Endothelial cell of umbilical vein (primary cell): ENCODE measurements at regions not wholly inside any gene's neighbourhood (a gene's known extent, or its start where the extent isn't known, plus 50 kb on each side); places are given as distances from the start of the nearest gene placed in this dataset.

Experiments
- BruUV-seq: library from RNA; stranded (reverse); fragments of 400-500 nt; replicated peaks from 2 replicates; lab custom pipeline; 2021; lab: Mats Ljungman, UMichigan
- CTCF ChIA-PET: fragments of 300-600, 350-600 bp; sonication (Branson Sonifier 250); formaldehyde crosslinking; loops from one replicate; lab custom pipeline; 2021; ENCODE audit warnings: antibody characterized with exemption, inconsistent platforms; lab: Charles Lee
- POLR2A ChIA-PET: fragments of 300-600, 350-600 bp; sonication (Branson Sonifier 250); formaldehyde crosslinking; loops from one replicate; lab custom pipeline; 2021; ENCODE audit warnings: antibody characterized with exemption, inconsistent platforms; lab: Charles Lee
- DNase-seq: peaks from one replicate; pipeline ENCODE4 v3.0.0-alpha.2; 2011; ENCODE audit warnings: low read depth, low spot score
- FAIRE-seq: peaks from 2 replicates; lab custom pipeline; 2011; peaks lifted over from hg19 to GRCh38; lab: Jason Lieb, UNC
- H2AFZ ChIP-seq: 2 replicates; pipeline ENCODE4 v1.6.0; 2012; ENCODE audit warnings: low read depth, low read length, control low read depth, inconsistent platforms
- H3K27ac ChIP-seq: 2 replicates; pipeline ENCODE4 v1.5.1; 2011; ENCODE audit warnings: low read depth, mild to moderate bottlenecking, control low read depth, low read length, moderate library complexity; ENCODE audit not compliant: insufficient read depth
- H3K27me3 ChIP-seq, 2 experiments: 2 replicates each; pipeline versions ENCODE4 v1.6.0 to v1.6.1; 2011; ENCODE audit warnings: low read length in 2 of 2, mixed read lengths in 1 of 2; ENCODE audit not compliant: control insufficient read depth in 2 of 2, insufficient read depth in 2 of 2
- H3K36me3 ChIP-seq, 2 experiments: 2 replicates in 1 of 2; 3 replicates in 1 of 2; pipeline ENCODE4 v1.5.1; 2011; ENCODE audit warnings: low read length in 2 of 2, mild to moderate bottlenecking in 1 of 2, moderate library complexity in 1 of 2; ENCODE audit not compliant: control insufficient read depth in 2 of 2, insufficient read depth in 2 of 2; ENCODE audit errors: extremely low read depth in 1 of 2
- H3K4me1 ChIP-seq: 3 replicates; pipeline ENCODE4 v1.5.1; 2011; ENCODE audit warnings: mild to moderate bottlenecking, low read length; ENCODE audit not compliant: control insufficient read depth, insufficient read depth; ENCODE audit errors: extremely low read depth
- H3K4me2 ChIP-seq: 2 replicates; pipeline ENCODE4 v1.6.1; 2011; ENCODE audit warnings: low read length, control low read depth, mixed read lengths; ENCODE audit not compliant: insufficient read depth
- H3K4me3 ChIP-seq, 3 experiments: fragments of 200-600 bp in 1 of 3; sonication (generic), shearing (Covaris generic) in 1 of 3; replicated peaks in 1 of 3; 2 replicates each; pipeline ENCODE4 v1.5.1; 2011 to 2016; ENCODE audit warnings: control low read depth in 3 of 3, low read length in 3 of 3, mild to moderate bottlenecking in 2 of 3, inconsistent platforms in 1 of 3, low read depth in 1 of 3, moderate library complexity in 1 of 3; ENCODE audit not compliant: insufficient read depth in 1 of 3
- H3K79me2 ChIP-seq: 2 replicates; pipeline ENCODE4 v1.6.0; 2012; ENCODE audit warnings: low read length, inconsistent platforms; ENCODE audit not compliant: control insufficient read depth, insufficient read depth
- H3K9ac ChIP-seq: replicated peaks from 2 replicates; pipeline ENCODE3; 2011; ENCODE audit warnings: low read length, control low read depth; ENCODE audit not compliant: insufficient read depth; ENCODE audit errors: extremely low read depth
- H3K9me1 ChIP-seq: replicated peaks from 3 replicates; pipeline ENCODE4 v1.6.0; 2011; ENCODE audit warnings: mild to moderate bottlenecking, low read length; ENCODE audit not compliant: control insufficient read depth, insufficient read depth; ENCODE audit errors: extremely low read depth
- H3K9me3 ChIP-seq: replicated peaks from 2 replicates; pipeline ENCODE4 v1.5.1; 2012; ENCODE audit warnings: low read length, inconsistent platforms; ENCODE audit not compliant: control insufficient read depth, insufficient read depth
- H4K20me1 ChIP-seq: replicated peaks from 2 replicates; pipeline ENCODE3; 2011; ENCODE audit warnings: mild to moderate bottlenecking, low read length; ENCODE audit not compliant: control insufficient read depth, insufficient read depth; ENCODE audit errors: extremely low read depth
- CTCF ChIP-seq, 2 donors: IDR thresholded peaks; 1 replicate in 1 of 2; 2 replicates in 1 of 2; pipeline ENCODE4 v1.5.1; 2011; ENCODE audit warnings: low read length in 2 of 2, mild to moderate bottlenecking in 2 of 2, moderate library complexity in 2 of 2, control low read depth in 1 of 2, inconsistent platforms in 1 of 2, low read depth in 1 of 2; ENCODE audit not compliant: insufficient read depth in 1 of 2; ENCODE audit errors: extremely low read depth in 1 of 2
- EZH2 ChIP-seq: IDR thresholded peaks from 2 replicates; pipeline ENCODE4 v1.6.1; 2012; ENCODE audit warnings: borderline replicate concordance, low read depth, mild to moderate bottlenecking, moderate library complexity, low read length, inconsistent platforms; ENCODE audit not compliant: severe bottlenecking
- FOS ChIP-seq: IDR thresholded peaks from 2 replicates; pipeline ENCODE4 v1.6.1; 2011; ENCODE audit warnings: mild to moderate bottlenecking, low read length, moderate library complexity, borderline replicate concordance; ENCODE audit not compliant: insufficient read depth
- GATA2 ChIP-seq: IDR thresholded peaks from 2 replicates; pipeline ENCODE4 v1.7.0; 2011; ENCODE audit warnings: low read depth, mild to moderate bottlenecking, moderate library complexity, mixed read lengths, low read length; ENCODE audit not compliant: insufficient read length, insufficient read depth
- JUN ChIP-seq: IDR thresholded peaks from 2 replicates; pipeline ENCODE4 v1.6.1; 2011; ENCODE audit warnings: borderline replicate concordance, low read depth; ENCODE audit not compliant: insufficient read length, insufficient read depth
- MYC ChIP-seq: IDR thresholded peaks from one replicate; pipeline ENCODE4 v1.6.1; 2011; ENCODE audit warnings: mild to moderate bottlenecking, low read depth, low read length
- POLR2A ChIP-seq: IDR thresholded peaks from 2 replicates; pipeline ENCODE4 v1.6.1; 2012; ENCODE audit warnings: low read depth, mild to moderate bottlenecking, control low read depth, low read length
- POLR2AphosphoS5 ChIP-seq: IDR thresholded peaks from 2 replicates; pipeline ENCODE4 v1.6.1; 2012; ENCODE audit warnings: low read depth, mild to moderate bottlenecking, control low read depth, low read length, moderate library complexity; ENCODE audit not compliant: insufficient read depth
- dilution Hi-C: fragments of 300-500 bp; cut with MboI; formaldehyde crosslinking; loops from one replicate; pipeline ENCODE4 v1.15.0; 2019; ENCODE audit warnings: low sequenced_read_pairs; ENCODE audit not compliant: extremely low pct_ligation_motif_present
- intact Hi-C: fragments of 100-400 bp; cut with micrococcal nuclease; formaldehyde crosslinking; loops from one replicate; pipeline ENCODE4 v1.10.0; 2022
- TF ChIP-seq, protein P1 (sequence below): IDR thresholded peaks from 2 replicates; pipeline ENCODE4 v1.6.1; 2011; ENCODE audit not compliant: insufficient read depth, insufficient read length

DNA sequence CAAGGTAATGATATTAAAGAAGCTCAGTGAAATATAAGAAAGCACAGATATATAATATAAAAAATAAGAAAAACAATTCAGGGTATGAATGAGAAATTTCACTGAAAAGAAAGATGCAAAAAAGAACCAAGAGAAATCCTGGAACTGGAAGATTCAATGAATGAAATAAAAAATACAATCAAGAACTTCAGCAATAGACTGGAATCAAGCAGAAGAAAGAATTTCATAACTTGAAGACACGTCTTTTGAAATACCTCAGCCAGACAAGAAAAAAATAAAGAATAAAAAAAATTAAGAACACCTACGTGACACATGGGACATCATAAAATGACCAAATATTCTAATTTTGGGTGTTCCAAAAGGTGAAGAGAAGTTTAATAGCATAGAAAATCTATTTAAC is 104.6 kb upstream of the NEO1 start:
- no peaks in the 10 kb centered on the region for H3K79me2 ChIP-seq
- no peak overlapping the region for H3K9ac ChIP-seq
- FAIRE-seq (no peak), DNase-seq (no peak)
- intact Hi-C loops (no loop called here), dilution Hi-C loops (no loop called here)
- no TSS peak for BruUV-seq
- H3K9me1 ChIP-seq: no peaks in the 10 kb centered on the region
- no peaks in the 10 kb centered on the region for H3K27me3 ChIP-seq
- ChIA-PET POLR2A (no interaction called here), CTCF (no interaction called here)
- no peaks in the 10 kb centered on the region for H3K9me3 ChIP-seq
- no peak overlapping the region for H2AFZ ChIP-seq
- no peak overlapping the region for H3K4me2 ChIP-seq
- H4K20me1 ChIP-seq: no peaks in the 10 kb centered on the region
- TF ChIP-seq POLR2AphosphoS5 (no peak), JUN (no peak), CTCF (IDR thresholded peaks at IDR 0.05; ENCODE audit: extremely low read depth in 1 of 2, insufficient read depth in 1 of 2, low read depth in 1 of 2, low read length in 2 of 2) (no peak), MYC (no peak), GATA2 (no peak), FOS (no peak), POLR2A (no peak), EZH2 (no peak)
- TF ChIP-seq, protein P1, sequence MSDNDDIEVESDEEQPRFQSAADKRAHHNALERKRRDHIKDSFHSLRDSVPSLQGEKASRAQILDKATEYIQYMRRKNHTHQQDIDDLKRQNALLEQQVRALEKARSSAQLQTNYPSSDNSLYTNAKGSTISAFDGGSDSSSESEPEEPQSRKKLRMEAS: no peak
- H3K4me1 ChIP-seq: no peaks in the 10 kb centered on the region
- no peak overlapping the region for H3K27ac ChIP-seq
- no peaks in the 10 kb centered on the region for H3K36me3 ChIP-seq
- no peak overlapping the region for H3K4me3 ChIP-seq
